ENCODE measurements at regions not wholly inside any gene's neighbourhood (a gene's known extent, or its start where the extent isn't known, plus 50 kb on each side); places are given as distances from the start of the nearest gene placed in this dataset.

DNA sequence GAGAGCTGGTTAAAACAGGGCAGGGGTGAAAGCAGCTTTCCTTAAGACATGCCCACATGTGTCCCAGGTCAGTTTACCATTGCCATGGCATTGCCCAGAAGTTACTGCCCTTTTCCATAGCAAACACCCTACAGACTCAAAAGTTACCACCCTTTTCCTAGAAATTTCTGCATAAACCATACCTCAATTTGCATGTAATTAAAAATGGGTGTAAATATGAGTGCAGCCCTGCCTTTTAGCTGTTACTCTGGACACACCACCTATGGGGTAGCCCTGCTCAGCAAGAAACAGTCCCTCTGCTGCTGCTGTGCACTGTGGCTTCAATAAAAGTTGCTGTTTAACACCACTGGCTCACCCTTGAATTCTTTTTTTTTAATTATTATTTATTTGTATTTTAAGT is 168.5 kb upstream of the C16orf82 start:
- no peak for DNase-seq (ENCODE audit: low spot score)

DNA sequence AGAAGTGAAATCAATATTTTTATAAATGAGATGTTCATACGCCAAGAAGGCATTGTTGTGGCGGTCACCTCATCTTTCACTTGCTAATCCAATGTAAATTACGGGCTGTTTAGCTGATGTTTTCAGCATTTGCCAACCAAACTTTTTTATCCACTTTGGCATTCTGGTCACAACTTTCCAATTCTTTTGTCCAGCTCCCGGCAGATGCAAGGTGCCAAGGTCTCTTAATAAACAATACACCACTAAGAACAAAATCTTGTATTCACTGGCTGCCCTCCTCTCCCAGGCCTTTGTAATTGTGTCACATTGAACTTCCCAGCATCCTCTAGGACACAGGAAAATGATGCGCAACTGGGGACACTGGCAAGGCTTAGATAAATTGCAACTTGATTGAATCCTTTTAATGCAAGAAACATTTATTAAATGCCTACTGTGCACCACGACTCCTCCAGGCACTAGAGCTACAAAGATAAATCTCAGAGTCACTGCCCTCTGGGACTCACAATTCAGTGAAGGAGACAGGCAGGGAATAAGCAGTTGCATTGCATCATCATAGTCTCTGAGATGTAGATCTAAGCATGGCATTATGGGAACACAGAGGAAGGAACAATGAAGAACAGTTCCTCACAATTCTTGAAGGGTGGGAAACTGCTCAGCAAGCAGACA is 165.4 kb upstream of the C16orf82 start:
- no peak for DNase-seq (ENCODE audit: low spot score)

- no peak for DNase-seq (ENCODE audit: low spot score)
Measured at GRCh38 chr16:26901983-26902382, 164.7 kb upstream of the C16orf82 start.

- DNase-seq (ENCODE audit: low spot score): no peak
Measured at GRCh38 chr16:26905336-26905735, 161.4 kb upstream of the C16orf82 start.

DNA sequence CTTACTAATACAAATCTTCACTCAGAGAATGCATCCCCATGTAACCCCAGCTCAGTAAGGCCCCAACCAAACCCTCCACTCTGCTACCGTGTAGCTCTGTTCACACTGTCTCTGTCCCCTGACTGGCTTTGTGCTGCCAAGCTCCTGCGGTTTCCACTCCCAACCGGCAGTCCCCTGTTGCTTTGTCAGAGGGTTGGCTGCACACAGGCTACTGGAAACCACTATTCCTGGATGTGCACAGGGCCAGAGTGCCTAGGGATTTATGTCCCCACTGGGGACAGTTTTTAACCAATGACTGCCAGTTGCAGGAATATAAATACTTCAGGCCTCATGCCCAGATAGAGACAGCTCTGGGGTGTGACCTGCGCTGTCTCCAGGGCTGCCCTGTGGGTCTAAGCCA is 157.1 kb upstream of the C16orf82 start:
- DNase-seq (ENCODE audit: low spot score): no peak

DNA sequence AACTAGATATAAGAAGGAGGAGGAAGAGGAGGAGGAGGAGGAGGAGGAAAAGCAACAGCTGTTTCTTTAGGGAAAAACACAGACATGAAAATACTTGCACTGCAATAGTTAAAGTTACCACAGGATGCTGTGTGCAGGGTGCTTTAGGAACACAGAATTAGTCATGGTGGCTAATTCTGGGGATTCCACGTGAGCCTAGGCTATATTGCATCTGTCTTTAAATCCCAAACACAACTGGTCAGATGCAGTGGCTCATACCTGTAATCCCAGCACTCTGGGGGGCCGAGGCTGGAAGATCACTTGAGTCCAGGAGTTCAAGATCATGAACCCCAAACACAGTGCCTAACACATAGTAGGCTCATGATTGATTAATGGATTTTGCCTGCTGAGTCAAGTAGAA is 155.3 kb upstream of the C16orf82 start:
- DNase-seq (ENCODE audit: low spot score): no peak

GRCh38 chr16:26913851-26914250 is 152.9 kb upstream of the C16orf82 start:
- DNase-seq (ENCODE audit: low spot score): no peak

GRCh38 chr16:26930786-26931581 is 135.7 kb upstream of the C16orf82 start:
- DNase-seq (ENCODE audit: low spot score): no peak

DNA sequence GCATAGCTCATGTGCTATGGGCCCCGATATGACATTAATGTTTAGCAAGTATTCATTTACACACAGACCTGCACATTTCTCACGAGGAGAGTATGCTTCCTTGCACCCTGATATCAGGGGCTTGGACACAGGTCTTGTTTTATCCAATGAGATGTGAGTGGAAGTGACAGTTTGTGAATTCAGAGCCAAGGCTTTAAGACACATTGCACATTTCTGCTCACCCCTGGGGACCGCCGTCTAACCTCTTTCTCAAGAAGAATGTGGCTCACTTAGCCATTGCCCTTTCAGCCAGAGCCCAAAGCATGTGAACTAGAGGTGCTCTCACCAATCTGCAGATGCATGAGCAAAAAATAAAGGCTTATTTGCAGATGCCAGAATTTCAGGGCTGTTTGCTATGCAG is 116.1 kb upstream of the C16orf82 start:
- no peak for DNase-seq (ENCODE audit: low spot score)

DNA sequence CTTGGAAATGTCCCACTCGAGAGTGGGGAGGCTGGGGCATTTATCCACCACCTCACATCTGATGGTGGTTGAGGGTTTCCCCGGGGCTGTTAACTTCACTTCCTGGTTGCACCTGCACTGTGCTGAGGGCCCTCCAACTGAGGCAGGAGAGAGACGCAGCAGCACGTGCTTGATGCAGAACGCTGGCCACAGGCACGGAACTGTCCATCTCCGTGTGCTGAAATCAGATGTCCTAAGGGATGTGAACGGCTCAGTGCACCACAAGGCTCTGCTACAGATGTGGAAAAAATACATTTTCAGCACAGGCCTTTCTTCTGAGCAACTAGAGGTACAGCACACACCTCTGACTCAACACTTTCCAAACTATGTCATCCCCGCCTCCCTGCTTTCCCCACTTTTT is 114.8 kb upstream of the C16orf82 start:
- no peak for DNase-seq (ENCODE audit: low spot score)

GRCh38 chr16:26952411-26952810 is 114.3 kb upstream of the C16orf82 start:
- no peak for DNase-seq (ENCODE audit: low spot score)

- DNase-seq (ENCODE audit: low spot score): no peak
Measured at GRCh38 chr16:26957283-26957859, 109.4 kb upstream of the C16orf82 start.

DNA sequence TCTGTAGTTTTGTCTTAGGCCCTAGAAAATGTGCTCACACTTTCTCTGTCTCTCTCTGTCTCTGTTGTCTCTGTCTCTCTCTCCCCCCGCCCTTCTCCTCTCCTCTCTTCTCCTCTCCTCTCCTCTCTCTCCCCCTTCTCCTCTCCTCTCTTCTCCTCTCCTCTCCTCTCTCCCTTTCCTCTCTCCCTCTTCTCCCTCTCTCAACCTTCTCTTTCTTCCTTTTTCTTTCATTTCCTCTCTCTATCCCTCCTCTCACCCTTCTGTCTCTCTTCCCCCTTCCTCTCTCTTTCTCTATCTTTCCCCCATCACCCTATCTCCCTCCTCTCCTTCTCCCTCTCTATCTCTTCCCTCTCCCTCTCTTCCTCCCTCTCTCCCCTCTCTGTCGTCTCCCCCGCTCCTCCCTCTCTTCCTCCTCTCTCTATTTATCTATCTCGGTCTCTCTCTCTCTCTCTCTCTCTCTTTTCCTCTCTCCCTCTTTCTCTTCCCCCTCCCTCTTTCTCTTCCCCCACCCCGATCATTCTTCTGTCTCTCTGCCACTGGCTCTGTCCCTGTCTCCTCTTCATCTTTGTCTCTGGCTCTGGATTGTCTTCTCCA is 107.2 kb upstream of the C16orf82 start:
- no peak for DNase-seq (ENCODE audit: low spot score)

GRCh38 chr16:26961459-26961858 is 105.3 kb upstream of the C16orf82 start:
- no peak for DNase-seq (ENCODE audit: low spot score)

GRCh38 chr16:26963109-26963508 is 103.6 kb upstream of the C16orf82 start:
- no peak for DNase-seq (ENCODE audit: low spot score)

- DNase-seq (ENCODE audit: low spot score): no peak
Measured at GRCh38 chr16:26969589-26970231, 97.0 kb upstream of the C16orf82 start.

DNA sequence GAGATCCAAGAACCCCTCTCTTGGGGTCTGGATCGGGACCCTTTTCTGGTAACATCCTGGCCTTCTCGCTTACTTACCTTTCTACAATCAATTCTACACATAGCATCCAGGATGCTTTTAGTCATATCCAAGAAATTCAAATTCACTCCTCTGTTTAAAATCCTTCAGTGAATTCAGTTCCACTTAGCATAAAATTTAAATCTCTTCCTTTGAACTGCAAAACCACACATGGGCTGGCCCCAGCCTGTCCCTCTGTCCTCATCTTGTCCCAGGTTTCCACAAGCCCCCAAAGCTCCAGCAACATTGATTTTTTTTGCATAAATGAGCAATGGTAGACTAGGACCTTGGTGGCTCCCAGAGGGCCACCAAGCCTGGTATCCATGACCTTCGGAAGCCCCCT is 96.4 kb upstream of the C16orf82 start:
- DNase-seq (ENCODE audit: low spot score): no peak

- no peak for DNase-seq (ENCODE audit: low spot score)
Measured at GRCh38 chr16:26976873-26977272, 89.9 kb upstream of the C16orf82 start.

DNA sequence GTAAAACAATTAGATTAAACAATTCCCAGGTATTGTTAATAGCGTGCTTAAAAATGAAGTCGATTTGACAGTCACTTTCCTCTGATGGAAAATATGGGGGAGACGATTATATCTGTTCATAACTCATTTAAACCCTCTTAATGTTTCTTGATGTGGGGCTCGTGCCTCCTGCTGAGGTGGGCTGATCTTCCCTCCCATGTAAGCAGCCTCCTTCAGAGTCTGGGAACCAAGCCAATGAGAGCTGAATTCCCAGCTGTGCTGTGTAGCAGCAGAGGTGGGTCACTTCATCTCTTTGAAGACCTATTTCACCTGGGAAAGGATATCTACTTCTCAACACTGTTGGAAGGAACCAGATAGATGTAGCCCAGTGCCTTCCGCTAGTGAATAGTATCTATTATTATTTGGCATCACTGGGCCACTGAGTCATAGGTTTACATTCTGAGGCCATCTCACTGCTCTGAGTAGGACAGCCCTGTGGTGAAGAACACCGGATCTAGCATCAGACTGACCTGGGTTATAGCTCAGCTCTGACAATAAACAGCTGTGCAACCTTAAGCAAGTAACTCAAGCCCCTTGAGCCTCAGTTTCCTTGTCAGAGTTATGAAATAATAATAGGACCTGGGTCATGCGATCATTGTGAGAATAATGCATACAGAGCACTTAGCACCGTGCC is 85.3 kb upstream of the C16orf82 start:
- no peak for DNase-seq (ENCODE audit: low spot score)

DNA sequence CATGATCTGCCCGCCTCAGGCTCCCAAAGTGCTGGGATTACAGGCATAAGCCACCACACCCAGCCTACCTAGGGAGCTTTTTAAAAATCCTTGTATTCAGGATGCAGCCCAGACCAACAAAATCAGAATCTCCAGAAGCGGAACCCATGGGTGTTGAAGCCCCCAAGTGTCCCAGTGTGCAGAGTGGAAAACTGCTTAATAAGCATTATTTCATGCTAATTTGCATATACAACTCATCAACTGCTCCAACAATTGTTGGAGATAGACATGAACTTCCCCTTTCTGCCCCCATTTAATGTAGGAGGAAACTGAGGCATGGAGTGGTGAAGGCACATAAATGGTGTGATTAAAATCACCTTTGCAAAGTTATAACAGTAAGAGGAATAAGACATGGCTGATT is 84.3 kb upstream of the C16orf82 start:
- DNase-seq (ENCODE audit: low spot score): no peak

GRCh38 chr16:26983426-26983825 is 83.3 kb upstream of the C16orf82 start:
- DNase-seq (ENCODE audit: low spot score): no peak
